ENCODE measurements at regions not wholly inside any gene's neighbourhood (a gene's known extent, or its start where the extent isn't known, plus 50 kb on each side); places are given as distances from the start of the nearest gene placed in this dataset.
"Not testable (repeated sequence)": the region's sequence is repeated elsewhere in the genome, so short reads cannot be mapped to it uniquely, and the experiment has no call there.

GRCh38 chr2:146386096-146386495, 1458.7 kb upstream of the ACVR2A start:
- intact Hi-C loops (cut with micrococcal nuclease) = no loop called here
- Mint-ChIP-seq H3K9me3 (no peaks in the 10 kb centered on the region), H3K27ac (no peak overlapping the region), H3K4me1 (peaks cover 8% of the 10 kb centered on the region), H3K27me3 (no peaks in the 10 kb centered on the region), H3K4me3 (no peak overlapping the region), H3K36me3 (ENCODE audit: low read depth) (no peaks in the 10 kb centered on the region)
- ChIA-PET POLR2A (no interaction called here), CTCF (no interaction called here)
- ATAC-seq (ENCODE audit: low read depth) (no peak), DNase-seq (no peak)
- TF ChIP-seq CTCF (IDR thresholded peaks at IDR 0.05) = no peak

DNA sequence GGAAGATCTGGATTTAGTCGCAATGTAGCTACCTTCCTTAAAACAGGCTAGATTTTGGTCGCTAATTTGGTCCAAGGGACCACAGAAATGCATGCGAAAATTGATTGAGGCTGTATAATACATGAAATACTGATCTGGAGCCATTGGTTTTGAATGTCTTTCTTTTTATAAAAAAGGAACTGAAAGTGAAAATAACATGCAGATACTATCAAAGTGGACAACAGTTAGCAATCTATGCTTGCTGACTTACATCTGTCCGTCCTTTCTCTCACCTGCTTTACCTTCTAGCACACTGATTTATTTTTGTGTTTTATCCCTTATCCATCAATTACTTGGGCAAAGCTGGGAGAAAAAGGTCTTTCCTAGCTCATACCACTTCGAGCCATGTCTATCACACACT, 1459.8 kb upstream of the ACVR2A start:
- Mint-ChIP-seq H3K27ac (no peak overlapping the region), H3K9me3 (no peaks in the 10 kb centered on the region), H3K4me1 (peaks cover 8% of the 10 kb centered on the region), H3K27me3 (no peaks in the 10 kb centered on the region), H3K4me3 (no peak overlapping the region), H3K36me3 (ENCODE audit: low read depth) (no peaks in the 10 kb centered on the region)
- no peak for ATAC-seq (ENCODE audit: low read depth)
- POLR2A ChIA-PET = no interaction called here
- intact Hi-C loops (cut with micrococcal nuclease) = no loop called here
- DNase-seq = no peak
- no peak for TF ChIP-seq CTCF (IDR thresholded peaks at IDR 0.05)
- CTCF ChIA-PET = no interaction called here

DNA sequence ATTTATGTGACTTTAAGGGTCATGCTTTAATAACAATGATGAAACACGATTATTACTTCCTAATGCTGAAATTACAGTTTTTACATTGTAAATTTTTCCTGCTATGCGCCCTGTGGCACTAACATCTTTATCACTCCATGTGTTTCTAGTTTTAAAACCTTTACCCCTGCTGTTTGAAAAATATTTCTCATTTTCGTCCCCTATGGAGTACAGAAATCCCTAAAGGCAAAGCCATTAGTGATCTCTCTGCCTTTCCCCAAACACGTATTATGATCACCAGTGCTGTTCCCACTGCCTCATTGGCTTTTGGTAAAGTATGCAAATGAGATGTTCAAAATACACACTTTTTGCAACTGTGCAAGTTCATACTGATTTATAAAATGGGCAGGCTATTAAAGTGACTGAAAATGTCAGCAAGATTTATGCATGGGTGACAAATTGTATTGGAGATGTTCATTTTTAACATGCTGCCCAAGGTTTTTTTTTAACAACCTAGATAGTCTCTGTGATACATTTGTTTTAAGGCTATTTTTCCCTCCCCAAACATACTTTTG, 1468.2 kb upstream of the ACVR2A start:
- Mint-ChIP-seq H3K27me3 (peaks cover 2% of the 10 kb centered on the region), H3K9me3 (peaks cover 8% of the 10 kb centered on the region), H3K4me1 (no peaks in the 10 kb centered on the region), H3K36me3 (ENCODE audit: low read depth) (no peaks in the 10 kb centered on the region), H3K4me3 (no peak overlapping the region), H3K27ac (no peak overlapping the region)
- ChIA-PET POLR2A (no interaction called here), CTCF (no interaction called here)
- no peak for ATAC-seq (ENCODE audit: low read depth)
- no peak for DNase-seq
- no peak for TF ChIP-seq CTCF (IDR thresholded peaks at IDR 0.05)
- intact Hi-C loops (cut with micrococcal nuclease) = no loop called here

DNA sequence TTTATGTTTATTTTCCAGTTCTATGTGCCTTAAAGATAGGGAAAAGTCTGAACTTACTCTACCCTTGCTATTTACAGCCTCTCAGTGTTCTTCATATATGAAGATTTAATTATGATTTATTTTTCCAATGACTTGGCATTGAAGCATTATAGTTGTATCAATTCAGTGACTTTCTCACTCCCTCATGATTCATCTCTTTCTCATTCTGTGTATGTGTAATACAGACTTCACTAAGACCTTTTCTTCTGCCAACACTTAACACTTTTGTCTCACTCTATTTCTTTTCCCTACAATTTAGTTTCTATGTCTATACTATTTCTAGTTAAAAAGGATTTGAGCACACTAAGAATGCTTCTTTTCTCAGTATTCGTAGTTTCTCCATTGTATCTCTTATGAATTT, 1470.3 kb upstream of the ACVR2A start:
- intact Hi-C loops (cut with micrococcal nuclease) = no loop called here
- TF ChIP-seq CTCF (IDR thresholded peaks at IDR 0.05) = no peak

DNA sequence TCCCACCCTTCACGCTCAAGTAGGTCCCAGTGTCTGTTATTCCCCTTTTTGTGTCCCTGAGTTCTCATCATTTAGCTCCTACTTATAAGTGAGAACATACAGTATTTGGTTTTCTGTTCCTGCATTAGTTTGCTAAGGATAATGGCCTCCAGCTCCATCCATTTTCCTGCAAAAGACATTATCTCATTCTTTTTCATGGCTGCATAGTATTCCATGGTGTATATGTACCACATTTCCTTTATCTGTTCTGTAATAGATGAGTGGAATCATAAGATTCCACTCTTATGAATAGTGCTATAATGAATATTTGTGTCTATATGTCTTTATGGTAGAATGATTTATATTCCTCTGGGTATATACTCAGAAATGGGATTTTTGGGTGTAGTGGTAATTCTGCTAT, 1473.5 kb upstream of the ACVR2A start:
- H3K27ac Mint-ChIP-seq; H3K36me3 Mint-ChIP-seq (ENCODE audit: low read depth); DNase-seq; CTCF ChIA-PET; intact Hi-C loops (cut with micrococcal nuclease); H3K4me3 Mint-ChIP-seq; H3K27me3 Mint-ChIP-seq; POLR2A ChIA-PET; H3K4me1 Mint-ChIP-seq; ATAC-seq (ENCODE audit: low read depth): not testable (repeated sequence)
- H3K9me3 Mint-ChIP-seq = peaks cover 14% of the 10 kb centered on the region

More for the DNA sequence above, 1470.3 kb upstream of the ACVR2A start:
- H3K4me3 Mint-ChIP-seq = no peak overlapping the region
- DNase-seq (no peak), ATAC-seq (ENCODE audit: low read depth) (no peak)
- no peak overlapping the region for H3K27ac Mint-ChIP-seq
- ChIA-PET CTCF (no interaction called here), POLR2A (no interaction called here)
- H3K27me3 Mint-ChIP-seq = peaks cover 2% of the 10 kb centered on the region
- H3K36me3 Mint-ChIP-seq (ENCODE audit: low read depth) = no peaks in the 10 kb centered on the region
- no peaks in the 10 kb centered on the region for H3K4me1 Mint-ChIP-seq
- peaks cover 14% of the 10 kb centered on the region for H3K9me3 Mint-ChIP-seq

DNA sequence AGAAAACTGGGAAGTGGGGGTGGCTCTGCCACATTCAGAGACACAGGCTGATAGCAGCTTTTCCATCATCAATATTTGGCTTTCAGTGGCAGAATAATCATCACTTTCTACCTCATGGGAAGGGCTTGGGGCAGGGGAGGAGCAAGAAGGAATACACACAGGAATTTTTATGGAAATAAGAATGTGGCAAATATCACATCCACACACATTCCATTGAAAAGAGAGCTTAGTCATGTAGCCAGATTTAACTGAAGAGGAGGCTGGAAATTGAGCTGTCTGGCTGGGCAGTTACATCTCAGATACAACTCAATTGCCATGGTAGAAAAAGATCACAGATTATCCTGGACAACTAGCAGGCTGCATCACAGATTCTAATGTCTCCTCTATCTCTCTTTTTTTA, 1474.0 kb upstream of the ACVR2A start:
- Mint-ChIP-seq H3K4me3 (no peak overlapping the region), H3K27me3 (peaks cover 2% of the 10 kb centered on the region), H3K27ac (no peak overlapping the region), H3K9me3 (peaks cover 14% of the 10 kb centered on the region), H3K4me1 (no peaks in the 10 kb centered on the region), H3K36me3 (ENCODE audit: low read depth) (no peaks in the 10 kb centered on the region)
- POLR2A ChIA-PET = no interaction called here
- intact Hi-C loops (cut with micrococcal nuclease) = no loop called here
- DNase-seq (no peak), ATAC-seq (ENCODE audit: low read depth) (no peak)
- CTCF ChIA-PET = no interaction called here
- TF ChIP-seq CTCF (IDR thresholded peaks at IDR 0.05) = no peak
